ENCODE measurements at regions not wholly inside any gene's neighbourhood (a gene's known extent, or its start where the extent isn't known, plus 50 kb on each side); places are given as distances from the start of the nearest gene placed in this dataset.
"Not testable (repeated sequence)": the region's sequence is repeated elsewhere in the genome, so short reads cannot be mapped to it uniquely, and the experiment has no call there.

- Histone ChIP-seq H3K9me3 (ENCODE audit: low read depth) (no peaks in the 10 kb centered on the region), H3K4me1 (ENCODE audit: insufficient read depth) (peaks cover 47% of the 10 kb centered on the region), H3K36me3 (ENCODE audit: low read depth) (no peaks in the 10 kb centered on the region), H3K27me3 (replicated peaks; ENCODE audit: insufficient read depth) (no peaks in the 10 kb centered on the region), H3K4me2 (ENCODE audit: unreplicated experiment) (no peak overlapping the region), H3K27ac (no peak overlapping the region), H3K79me2 (ENCODE audit: insufficient read depth) (no peaks in the 10 kb centered on the region), H2AFZ (no peak overlapping the region), H3F3A (ENCODE audit: insufficient read depth) (peaks cover 30% of the 10 kb centered on the region), H3K9ac (no peak overlapping the region), H4K20me1 (ENCODE audit: insufficient read depth) (no peaks in the 10 kb centered on the region), H3K4me3 (no peak overlapping the region), H3K9me2 (ENCODE audit: insufficient read depth) (no peaks in the 10 kb centered on the region)
- TF ChIP-seq EZH2phosphoT487 (IDR thresholded peaks at IDR 0.05; ENCODE audit: insufficient read depth, low read depth): no peak
- TF ChIP-seq EZH2 (IDR thresholded peaks at IDR 0.05; ENCODE audit: insufficient read depth, poor library complexity, severe bottlenecking): no peak
- in situ Hi-C loops (cut with MboI): no loop called here
- WGBS, 2 experiments (ENCODE audit: low coverage in 1 of 2, low lambda C conversion rate in 2 of 2, missing lambda C conversion rate in 2 of 2): 91 to 93% methylated on average over 4 of the region's 4 CpGs
- DNase-seq: no peak
Measured at GRCh38 chr2:138272524-138273195, 228.9 kb upstream of the SPOPL start.

GRCh38 chr2:138273280-138273679, 228.3 kb upstream of the SPOPL start:
- H3K4me2 ChIP-seq (ENCODE audit: unreplicated experiment); in situ Hi-C loops (cut with MboI); H3K9me3 ChIP-seq (ENCODE audit: low read depth); H3K27me3 ChIP-seq (replicated peaks; ENCODE audit: insufficient read depth); DNase-seq; H3K4me3 ChIP-seq; H4K20me1 ChIP-seq (ENCODE audit: insufficient read depth); H3K27ac ChIP-seq; H3K79me2 ChIP-seq (ENCODE audit: insufficient read depth); H3K36me3 ChIP-seq (ENCODE audit: low read depth); H3K9me2 ChIP-seq (ENCODE audit: insufficient read depth); H2AFZ ChIP-seq; H3K9ac ChIP-seq: not testable (repeated sequence)
- H3K4me1 ChIP-seq (ENCODE audit: insufficient read depth): peaks cover 41% of the 10 kb centered on the region
- WGBS, 2 experiments (ENCODE audit: low coverage in 1 of 2, low lambda C conversion rate in 2 of 2, missing lambda C conversion rate in 2 of 2): 95 to 99% methylated on average over 12 of the region's 12 CpGs
- H3F3A ChIP-seq (ENCODE audit: insufficient read depth): peaks cover 24% of the 10 kb centered on the region

GRCh38 chr2:138274421-138275291, 226.9 kb upstream of the SPOPL start:
- no peaks in the 10 kb centered on the region for H3K9me3 ChIP-seq (ENCODE audit: low read depth)
- H2AFZ ChIP-seq: no peak overlapping the region
- H3K4me3 ChIP-seq: no peak overlapping the region
- no peak overlapping the region for H3K9ac ChIP-seq
- no peak overlapping the region for H3K4me2 ChIP-seq (ENCODE audit: unreplicated experiment)
- in situ Hi-C loops (cut with MboI): no loop called here
- H3K79me2 ChIP-seq (ENCODE audit: insufficient read depth): no peaks in the 10 kb centered on the region
- H3K4me1 ChIP-seq (ENCODE audit: insufficient read depth): peaks cover 33% of the 10 kb centered on the region
- no peaks in the 10 kb centered on the region for H4K20me1 ChIP-seq (ENCODE audit: insufficient read depth)
- no peaks in the 10 kb centered on the region for H3K36me3 ChIP-seq (ENCODE audit: low read depth)
- peaks cover 20% of the 10 kb centered on the region for H3F3A ChIP-seq (ENCODE audit: insufficient read depth)
- H3K9me2 ChIP-seq (ENCODE audit: insufficient read depth): no peaks in the 10 kb centered on the region
- H3K27me3 ChIP-seq (replicated peaks; ENCODE audit: insufficient read depth): no peaks in the 10 kb centered on the region
- TF ChIP-seq EZH2phosphoT487 (IDR thresholded peaks at IDR 0.05; ENCODE audit: insufficient read depth, low read depth): no peak
- TF ChIP-seq EZH2 (IDR thresholded peaks at IDR 0.05; ENCODE audit: insufficient read depth, poor library complexity, severe bottlenecking): no peak
- peak; percentile 23 for DNase-seq
- no peak overlapping the region for H3K27ac ChIP-seq
- 88 to 93% methylated on average over 3 of the region's 3 CpGs for WGBS, 2 experiments (ENCODE audit: low coverage in 1 of 2, low lambda C conversion rate in 2 of 2, missing lambda C conversion rate in 2 of 2)

DNA sequence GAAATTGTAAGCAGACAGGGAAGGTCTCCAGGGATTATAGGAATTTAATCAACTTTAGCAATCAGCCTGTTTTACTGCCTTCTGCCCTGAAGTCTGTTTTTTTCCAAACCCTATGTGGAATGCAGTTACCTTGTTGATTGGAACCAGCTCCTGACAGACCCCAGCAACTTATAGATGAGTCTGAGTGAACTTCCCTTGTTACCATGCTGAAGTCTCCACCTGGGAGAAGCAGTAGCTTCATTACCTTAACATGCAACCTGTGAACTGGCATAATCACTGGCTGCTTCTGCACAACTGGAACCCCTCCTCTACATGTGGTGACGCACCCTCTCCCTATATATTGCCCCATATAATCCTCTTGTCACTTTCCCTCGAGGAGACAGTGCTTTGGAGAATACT, 226.3 kb upstream of the SPOPL start:
- Histone ChIP-seq H3K9me2 (ENCODE audit: insufficient read depth) (no peaks in the 10 kb centered on the region), H3K4me2 (ENCODE audit: unreplicated experiment) (no peak overlapping the region), H3K27me3 (replicated peaks; ENCODE audit: insufficient read depth) (no peaks in the 10 kb centered on the region), H3K4me1 (ENCODE audit: insufficient read depth) (peaks cover 27% of the 10 kb centered on the region), H2AFZ (no peak overlapping the region), H3K4me3 (no peak overlapping the region), H3K9ac (no peak overlapping the region), H3K36me3 (ENCODE audit: low read depth) (no peaks in the 10 kb centered on the region), H3F3A (ENCODE audit: insufficient read depth) (peaks cover 20% of the 10 kb centered on the region), H3K9me3 (ENCODE audit: low read depth) (no peaks in the 10 kb centered on the region), H3K79me2 (ENCODE audit: insufficient read depth) (no peaks in the 10 kb centered on the region), H3K27ac (no peak overlapping the region), H4K20me1 (ENCODE audit: insufficient read depth) (no peaks in the 10 kb centered on the region)
- in situ Hi-C loops (cut with MboI): no loop called here
- WGBS, 2 experiments (ENCODE audit: low coverage in 1 of 2, low lambda C conversion rate in 2 of 2, missing lambda C conversion rate in 2 of 2): 60 to 63% methylated on average over 2 of the region's 2 CpGs
- no peak for DNase-seq
- no peak for TF ChIP-seq EZH2phosphoT487 (IDR thresholded peaks at IDR 0.05; ENCODE audit: insufficient read depth, low read depth)
- TF ChIP-seq EZH2 (IDR thresholded peaks at IDR 0.05; ENCODE audit: insufficient read depth, poor library complexity, severe bottlenecking): no peak

Measured in GM23248 (cell line).